ENCODE measurements at regions not wholly inside any gene's neighbourhood (a gene's known extent, or its start where the extent isn't known, plus 50 kb on each side); places are given as distances from the start of the nearest gene placed in this dataset.
"Not testable (repeated sequence)": the region's sequence is repeated elsewhere in the genome, so short reads cannot be mapped to it uniquely, and the experiment has no call there.

- no peak for DNase-seq
Measured at GRCh38 chr2:239801404-239802184, 223.5 kb downstream of the NDUFA10 start.

GRCh38 chr2:239800785-239801386 is 224.3 kb downstream of the NDUFA10 start:
- no peak for DNase-seq

- no peak for DNase-seq
Measured at GRCh38 chr2:239797316-239797715, 227.8 kb downstream of the NDUFA10 start.

- not testable (repeated sequence) for DNase-seq
Measured at GRCh38 chr2:239795761-239796160, 229.4 kb downstream of the NDUFA10 start.

GRCh38 chr2:239793836-239794235 is 231.3 kb downstream of the NDUFA10 start:
- DNase-seq, result no peak

- no peak for DNase-seq
Measured at GRCh38 chr2:239793086-239793485, 232.1 kb downstream of the NDUFA10 start.

GRCh38 chr2:239792405-239793084 is 232.6 kb downstream of the NDUFA10 start:
- DNase-seq, result no peak

- DNase-seq, result no peak
Measured at GRCh38 chr2:239791526-239792404, 233.4 kb downstream of the NDUFA10 start.

- no peak for DNase-seq
Measured at GRCh38 chr2:239790721-239791120, 234.4 kb downstream of the NDUFA10 start.

- no peak for DNase-seq
Measured at GRCh38 chr2:239790313-239790712, 234.8 kb downstream of the NDUFA10 start.

- DNase-seq, result no peak
Measured at GRCh38 chr2:239789711-239790110, 235.4 kb downstream of the NDUFA10 start.

- DNase-seq, result no peak
Measured at GRCh38 chr2:239788576-239789098, 236.5 kb downstream of the NDUFA10 start.

GRCh38 chr2:239787538-239788050 is 237.5 kb downstream of the NDUFA10 start:
- no peak for DNase-seq

- no peak for DNase-seq
Measured at GRCh38 chr2:239786791-239787190, 238.4 kb downstream of the NDUFA10 start.

- DNase-seq, result no peak
Measured at GRCh38 chr2:239781454-239781853, 243.7 kb downstream of the NDUFA10 start.

GRCh38 chr2:239780236-239780994 is 244.7 kb downstream of the NDUFA10 start:
- DNase-seq, result no peak

- DNase-seq, result no peak
Measured at GRCh38 chr2:239779584-239779983, 245.6 kb downstream of the NDUFA10 start.

- no peak for DNase-seq
Measured at GRCh38 chr2:239778861-239779558, 246.1 kb downstream of the NDUFA10 start.

GRCh38 chr2:239778042-239778851 is 246.9 kb downstream of the NDUFA10 start:
- DNase-seq, result no peak

- no peak for DNase-seq
Measured at GRCh38 chr2:239777219-239777618, 247.9 kb downstream of the NDUFA10 start.
